ENCODE measurements at regions not wholly inside any gene's neighbourhood (a gene's known extent, or its start where the extent isn't known, plus 50 kb on each side); places are given as distances from the start of the nearest gene placed in this dataset.

DNA sequence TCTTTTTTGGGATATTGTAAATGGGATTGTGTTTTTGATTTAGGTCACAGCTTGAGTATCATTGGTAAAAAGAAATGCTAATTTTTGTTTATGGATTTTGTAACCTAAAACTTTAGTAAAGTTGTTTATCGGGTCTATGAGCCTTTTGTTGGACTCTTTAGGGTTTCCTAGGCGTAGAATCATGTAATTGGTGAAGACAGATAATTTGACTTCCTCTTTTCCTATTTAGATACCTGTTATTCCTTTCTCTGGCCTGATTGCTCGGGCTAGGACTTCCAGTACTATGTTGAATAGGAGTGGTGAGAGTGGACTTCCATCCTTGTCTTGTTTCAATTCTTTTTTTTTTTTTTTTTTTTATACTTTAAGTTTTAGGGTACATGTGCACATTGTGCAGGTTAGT lies 149.0 kb downstream of the QPCT start (continued):
- TF ChIP-seq YY1 (IDR thresholded peaks at IDR 0.05; ENCODE audit: low read depth, low read length): no peak
- no peak for TF ChIP-seq GABPA (IDR thresholded peaks at IDR 0.05; ENCODE audit: borderline replicate concordance, insufficient read depth, low read length)
- no peak for TF ChIP-seq RBBP5 (IDR thresholded peaks at IDR 0.05; ENCODE audit: borderline replicate concordance, low read depth, low read length)
- TF ChIP-seq RFX5 (IDR thresholded peaks at IDR 0.05; ENCODE audit: borderline replicate concordance, low read depth, low read length): no peak

All from H1 (cell line).